Erythroblast (primary cell): ENCODE measurements at regions not wholly inside any gene's neighbourhood (a gene's known extent, or its start where the extent isn't known, plus 50 kb on each side); places are given as distances from the start of the nearest gene placed in this dataset.

Source experiments
- GATA1 ChIP-seq: IDR thresholded peaks from 2 replicates; pipeline ENCODE4 v1.6.1; 2011; ENCODE audit warnings: low read depth, mild to moderate bottlenecking, control low read depth, low read length, moderate library complexity
- POLR2A ChIP-seq: IDR thresholded peaks from 2 replicates; pipeline ENCODE4 v1.6.1; 2011; ENCODE audit warnings: mild to moderate bottlenecking, low read length

GRCh38 chr20:60365882-60366281, 407.7 kb downstream of the CDH26 start:
- TF ChIP-seq POLR2A (no peak), GATA1 (no peak)
